ENCODE measurements at regions not wholly inside any gene's neighbourhood (a gene's known extent, or its start where the extent isn't known, plus 50 kb on each side); places are given as distances from the start of the nearest gene placed in this dataset.

GRCh38 chr12:115835445-115835844 lies 442.0 kb downstream of the MED13L start:
- Mint-ChIP-seq H3K4me1 (ENCODE audit: low read depth, unreplicated experiment) (no peaks in the 10 kb centered on the region), H3K27me3 (ENCODE audit: unreplicated experiment) (peaks cover 11% of the 10 kb centered on the region), H3K36me3 (ENCODE audit: insufficient read depth, unreplicated experiment) (no peaks in the 10 kb centered on the region), H3K9me3 (ENCODE audit: low read depth, unreplicated experiment) (peaks cover 2% of the 10 kb centered on the region), H3K4me3 (ENCODE audit: low read depth, unreplicated experiment) (no peak overlapping the region), H3K27ac (ENCODE audit: unreplicated experiment) (no peak overlapping the region)
- CTCF ChIA-PET, result no interaction called here
- TF ChIP-seq CTCF (IDR thresholded peaks at IDR 0.05; ENCODE audit: unreplicated experiment), result no peak
- no TSS peak for BruUV-seq (replicated peaks)
- DNase-seq, result no peak
- intact Hi-C loops (cut with micrococcal nuclease; ENCODE audit: unreplicated experiment), result no loop called here

- no peak for TF ChIP-seq CTCF (IDR thresholded peaks at IDR 0.05; ENCODE audit: unreplicated experiment)
Observed at GRCh38 chr12:115833704-115834103, 443.8 kb downstream of the MED13L start.

GRCh38 chr12:115830633-115831032 lies 446.9 kb downstream of the MED13L start:
- no peak for TF ChIP-seq CTCF (IDR thresholded peaks at IDR 0.05; ENCODE audit: unreplicated experiment)
- Mint-ChIP-seq H3K4me1 (ENCODE audit: low read depth, unreplicated experiment) (no peaks in the 10 kb centered on the region), H3K36me3 (ENCODE audit: insufficient read depth, unreplicated experiment) (no peaks in the 10 kb centered on the region), H3K4me3 (ENCODE audit: low read depth, unreplicated experiment) (no peak overlapping the region), H3K27ac (ENCODE audit: unreplicated experiment) (no peak overlapping the region), H3K27me3 (ENCODE audit: unreplicated experiment) (no peaks in the 10 kb centered on the region), H3K9me3 (ENCODE audit: low read depth, unreplicated experiment) (peaks cover 2% of the 10 kb centered on the region)
- CTCF ChIA-PET, result no interaction called here
- DNase-seq, result no peak
- intact Hi-C loops (cut with micrococcal nuclease; ENCODE audit: unreplicated experiment), result no loop called here
- no TSS peak for BruUV-seq (replicated peaks)

More at GRCh38 chr12:115833704-115834103, 443.8 kb downstream of the MED13L start:
- DNase-seq, result no peak
- CTCF ChIA-PET, result no interaction called here
- Mint-ChIP-seq H3K27ac (ENCODE audit: unreplicated experiment) (no peak overlapping the region), H3K27me3 (ENCODE audit: unreplicated experiment) (peaks cover 4% of the 10 kb centered on the region), H3K4me3 (ENCODE audit: low read depth, unreplicated experiment) (no peak overlapping the region), H3K4me1 (ENCODE audit: low read depth, unreplicated experiment) (no peaks in the 10 kb centered on the region), H3K36me3 (ENCODE audit: insufficient read depth, unreplicated experiment) (no peaks in the 10 kb centered on the region), H3K9me3 (ENCODE audit: low read depth, unreplicated experiment) (peaks cover 2% of the 10 kb centered on the region)
- intact Hi-C loops (cut with micrococcal nuclease; ENCODE audit: unreplicated experiment), result no loop called here
- no TSS peak for BruUV-seq (replicated peaks)

- no peaks in the 10 kb centered on the region for H3K36me3 Mint-ChIP-seq (ENCODE audit: insufficient read depth, unreplicated experiment)
- no TSS peak for BruUV-seq (replicated peaks)
- CTCF ChIA-PET, result no interaction called here
- intact Hi-C loops (cut with micrococcal nuclease; ENCODE audit: unreplicated experiment), result no loop called here
- H3K27ac Mint-ChIP-seq (ENCODE audit: unreplicated experiment), result no peak overlapping the region
- no peak for TF ChIP-seq CTCF (IDR thresholded peaks at IDR 0.05; ENCODE audit: unreplicated experiment)
- no peaks in the 10 kb centered on the region for H3K27me3 Mint-ChIP-seq (ENCODE audit: unreplicated experiment)
- no peak overlapping the region for H3K4me3 Mint-ChIP-seq (ENCODE audit: low read depth, unreplicated experiment)
- no peaks in the 10 kb centered on the region for H3K9me3 Mint-ChIP-seq (ENCODE audit: low read depth, unreplicated experiment)
- H3K4me1 Mint-ChIP-seq (ENCODE audit: low read depth, unreplicated experiment), result no peaks in the 10 kb centered on the region
- no peak for DNase-seq
Observed at GRCh38 chr12:115830070-115830469, 447.4 kb downstream of the MED13L start.

GRCh38 chr12:115828168-115828567 lies 449.3 kb downstream of the MED13L start:
- Mint-ChIP-seq H3K9me3 (ENCODE audit: low read depth, unreplicated experiment) (no peaks in the 10 kb centered on the region), H3K4me3 (ENCODE audit: low read depth, unreplicated experiment) (no peak overlapping the region), H3K4me1 (ENCODE audit: low read depth, unreplicated experiment) (no peaks in the 10 kb centered on the region), H3K36me3 (ENCODE audit: insufficient read depth, unreplicated experiment) (no peaks in the 10 kb centered on the region), H3K27me3 (ENCODE audit: unreplicated experiment) (no peaks in the 10 kb centered on the region), H3K27ac (ENCODE audit: unreplicated experiment) (no peak overlapping the region)
- CTCF ChIA-PET, result no interaction called here
- DNase-seq, result no peak
- intact Hi-C loops (cut with micrococcal nuclease; ENCODE audit: unreplicated experiment), result no loop called here
- no peak for TF ChIP-seq CTCF (IDR thresholded peaks at IDR 0.05; ENCODE audit: unreplicated experiment)
- BruUV-seq (replicated peaks), result no TSS peak

Data from Calu3 (cell line).